Breast epithelium (tissue), 3 donors: ENCODE measurements at regions not wholly inside any gene's neighbourhood (a gene's known extent, or its start where the extent isn't known, plus 50 kb on each side); places are given as distances from the start of the nearest gene placed in this dataset.

Experiments used
- CTCF ChIP-seq, 3 donors: fragments of 450-650 bp; IDR thresholded peaks; one replicate each; pipeline ENCODE4 v1.5.1; 2016 to 2017; ENCODE audit warnings: antibody characterized with exemption in 3 of 3, mild to moderate bottlenecking in 3 of 3, moderate library complexity in 3 of 3
- POLR2A ChIP-seq: fragments of 450-650 bp; IDR thresholded peaks from one replicate; pipeline ENCODE4 v1.6.1; 2016; ENCODE audit warnings: antibody characterized with exemption, mild to moderate bottlenecking, moderate library complexity
- POLR2AphosphoS5 ChIP-seq, 3 donors: sonication (generic); formaldehyde crosslinking; IDR thresholded peaks; one replicate each; pipeline ENCODE4 v1.6.1; 2017; ENCODE audit warnings: antibody characterized with exemption in 3 of 3

- TF ChIP-seq POLR2A (no peak), CTCF (IDR thresholded peaks at IDR 0.05) (no peak), POLR2AphosphoS5 (IDR thresholded peaks at IDR 0.05) (no peak)
Measured at GRCh38 chr3:147244397-147244796, 161.9 kb downstream of the ZIC4 start.
